HepG2 (cell line): ENCODE measurements at regions not wholly inside any gene's neighbourhood (a gene's known extent, or its start where the extent isn't known, plus 50 kb on each side); places are given as distances from the start of the nearest gene placed in this dataset.

Source experiments
- ATAC-seq: fragments of 200-7000 bp; cut with Tn5 transposase; 3 replicates; pipeline ENCODE4 v1.9.1; 2020; ENCODE audit warnings: mild to moderate bottlenecking, moderate library complexity
- BruUV-seq: library from RNA; stranded (reverse); fragments of 400-500 nt; replicated peaks from 2 replicates; lab custom pipeline; 2021; lab: Mats Ljungman, UMichigan
- CTCF ChIA-PET: fragments of 300-600 bp; formaldehyde crosslinking; extraction: SDS; loops from one replicate; lab custom pipeline; 2021; ENCODE audit warnings: low total read pairs, inconsistent platforms, low intra/inter-chr PET ratio; lab: Yijun Ruan, JAX
- POLR2A ChIA-PET: fragments of 350-600 bp; sonication (Branson Sonifier 250); formaldehyde crosslinking; loops from one replicate; lab custom pipeline; 2020; ENCODE audit warnings: antibody characterized with exemption, inconsistent platforms; lab: Yijun Ruan, JAX
- DNase-seq: peaks from one replicate; pipeline ENCODE4 v3.0.0-alpha.2; 2015; ENCODE audit warnings: low spot score
- FAIRE-seq: peaks from 3 replicates; lab custom pipeline; 2011; peaks lifted over from hg19 to GRCh38; lab: Jason Lieb, UNC
- H2AFZ ChIP-seq: one replicate; pipeline ENCODE4 v1.6.1; 2011; ENCODE audit warnings: low read length, inconsistent platforms
- H3K27ac ChIP-seq: fragments of 300-600 bp; 3 replicates; pipeline ENCODE4 v1.8.0; 2011; ENCODE audit warnings: mixed run types, mild to moderate bottlenecking, mixed read lengths, low read length, inconsistent platforms; ENCODE audit not compliant: insufficient read depth; ENCODE audit errors: extremely low read length
- H3K27me3 ChIP-seq, 2 experiments: fragments of 200-600 bp in 1 of 2; 2 replicates in 1 of 2; 3 replicates in 1 of 2; pipeline versions ENCODE4 v1.6.0 to v1.8.0; 2011; ENCODE audit warnings: low read length in 2 of 2, mild to moderate bottlenecking in 2 of 2, moderate library complexity in 2 of 2, inconsistent platforms in 1 of 2; ENCODE audit not compliant: insufficient read depth in 2 of 2, control insufficient read depth in 1 of 2
- H3K36me3 ChIP-seq, 2 experiments: fragments of 200-600 bp in 1 of 2; replicated peaks in 1 of 2; 2 replicates in 1 of 2; 3 replicates in 1 of 2; pipeline versions ENCODE4 v1.5.1 to v1.8.0; 2011; ENCODE audit warnings: low read length in 2 of 2, inconsistent platforms in 1 of 2; ENCODE audit not compliant: insufficient read depth in 2 of 2, control insufficient read depth in 1 of 2
- H3K4me1 ChIP-seq: 2 replicates; pipeline ENCODE4 v1.5.1; 2012; ENCODE audit warnings: low read length, inconsistent platforms; ENCODE audit not compliant: insufficient read depth
- H3K4me2 ChIP-seq: 2 replicates; pipeline ENCODE4 v1.6.0; 2011; ENCODE audit warnings: low read depth, low read length, inconsistent platforms
- H3K4me3 ChIP-seq, 3 experiments: fragments of 200-600 bp in 1 of 3; sonication (generic), shearing (Covaris generic) in 1 of 3; replicated peaks in 1 of 3; 2 replicates each; pipeline ENCODE4 v1.5.1; 2011 to 2016; ENCODE audit warnings: low read length in 3 of 3, inconsistent platforms in 2 of 3, low read depth in 2 of 3, mild to moderate bottlenecking in 2 of 3, control low read depth in 1 of 3, mixed read lengths in 1 of 3; ENCODE audit not compliant: insufficient read depth in 1 of 3
- H3K79me2 ChIP-seq: one replicate; pipeline ENCODE4 v1.6.1; 2011; ENCODE audit warnings: low read length, inconsistent platforms; ENCODE audit not compliant: insufficient read depth
- H3K9ac ChIP-seq: 2 replicates; pipeline ENCODE4 v1.6.0; 2011; ENCODE audit warnings: mild to moderate bottlenecking, low read depth, low read length, inconsistent platforms; ENCODE audit not compliant: insufficient read depth
- H3K9me3 ChIP-seq: 2 replicates; pipeline ENCODE4 v1.5.1; 2012; ENCODE audit warnings: mild to moderate bottlenecking, low read length
- H4K20me1 ChIP-seq: 2 replicates; pipeline ENCODE4 v1.6.0; 2011; ENCODE audit warnings: inconsistent platforms, mild to moderate bottlenecking, low read length, moderate library complexity; ENCODE audit not compliant: insufficient read depth
- ETV5 ChIP-seq: IDR thresholded peaks from 2 replicates; pipeline ENCODE4 v1.6.1; 2018; ENCODE audit warnings: missing biosample characterization, missing genetic modification reagents, inconsistent platforms, borderline replicate concordance
- GMEB2 ChIP-seq: IDR thresholded peaks from 2 replicates; pipeline ENCODE4 v1.6.1; 2016; ENCODE audit warnings: missing biosample characterization, missing genetic modification reagents, low read depth
- HDAC2 ChIP-seq: sonication (generic); formaldehyde crosslinking; IDR thresholded peaks from 2 replicates; pipeline ENCODE4 v1.4.0; 2020; ENCODE audit warnings: missing genetic modification reagents
- NFE2L1 ChIP-seq: sonication (generic); formaldehyde crosslinking; IDR thresholded peaks from 2 replicates; pipeline ENCODE4 v1.4.0; 2020; ENCODE audit warnings: missing genetic modification reagents, mild to moderate bottlenecking, borderline replicate concordance
- ZBTB39 ChIP-seq: sonication (generic); formaldehyde crosslinking; IDR thresholded peaks from 2 replicates; pipeline ENCODE4 v1.5.0; 2020; ENCODE audit warnings: missing genetic modification reagents
- ZNF468 ChIP-seq: sonication (generic); formaldehyde crosslinking; IDR thresholded peaks from 2 replicates; pipeline ENCODE4 v1.8.0; 2022; ENCODE audit warnings: mild to moderate bottlenecking, moderate library complexity, missing genetic modification reagents
- WGBS: methylation state at CpG from one replicate; pipeline ENCODE4 v1.1.6; 2017; ENCODE audit warnings: low lambda C conversion rate; 5-methylcytosine and 5-hydroxymethylcytosine counted together
- in situ Hi-C: cut with HindIII; loops from 2 replicates; pipeline ENCODE4 v1.10.0; 2017; ENCODE audit warnings: low pct_unique_long_range_greater_than_20kb; ENCODE audit not compliant: extremely low pct_ligation_motif_present
- intact Hi-C: fragments of 100-400 bp; cut with micrococcal nuclease; formaldehyde crosslinking; loops from one replicate; pipeline ENCODE4 v1.10.0; 2022; ENCODE audit not compliant: unreplicated experiment

- in situ Hi-C loops: no loop called here
- Histone ChIP-seq H3K4me1 (no peaks in the 10 kb centered on the region), H3K9me3 (no peaks in the 10 kb centered on the region), H4K20me1 (no peaks in the 10 kb centered on the region), H3K27ac (no peak overlapping the region)
- FAIRE-seq (no peak), ATAC-seq (no peak), DNase-seq (no peak)
- WGBS: 43% methylated on average over 8 of the region's 8 CpGs
- ChIA-PET POLR2A (no interaction called here), CTCF (no interaction called here)
- BruUV-seq: no TSS peak
- intact Hi-C loops: no loop called here
- TF ChIP-seq GMEB2 (CRISPR knock-in tag): no peak
- no peak for TF ChIP-seq ZNF468
- TF ChIP-seq NFE2L1 (CRISPR knock-in tag): no peak
- no peak for TF ChIP-seq ZBTB39 (CRISPR knock-in tag)
- TF ChIP-seq ETV5 (CRISPR knock-in tag): no peak
- TF ChIP-seq HDAC2 (CRISPR knock-in tag): no peak
- TF ChIP-seq, all 625 proteins: peak for 0
- Histone ChIP-seq H3K79me2 (no peaks in the 10 kb centered on the region), H3K9ac (no peak overlapping the region), H2AFZ (no peak overlapping the region), H3K36me3 (no peaks in the 10 kb centered on the region), H3K4me3 (no peak overlapping the region), H3K27me3 (peaks cover 7 to 73% of the 10 kb centered on the region in 2 experiments; a peak in 3 of 5 replicates), H3K4me2 (no peak overlapping the region)
Measured at GRCh38 chr7:155228459-155228845, 69.2 kb upstream of the INSIG1 start.
